ENCODE measurements at regions not wholly inside any gene's neighbourhood (a gene's known extent, or its start where the extent isn't known, plus 50 kb on each side); places are given as distances from the start of the nearest gene placed in this dataset.

GRCh38 chr18:38851526-38851925, 1285.9 kb upstream of the CELF4 start:
- Histone ChIP-seq H3K4me3 (replicated peaks in 1 of 3; ENCODE audit: insufficient read depth in 1 of 3, low read depth in 1 of 3, low read length in 3 of 3) (no peak overlapping the region), H2AFZ (ENCODE audit: low read depth, low read length) (no peak overlapping the region), H3K9me3 (replicated peaks; ENCODE audit: control insufficient read depth, insufficient read depth, low read length) (no peaks in the 10 kb centered on the region), H3K4me2 (ENCODE audit: insufficient read depth, low read length) (no peak overlapping the region), H3K27ac (ENCODE audit: insufficient read depth, low read depth, low read length) (no peak overlapping the region), H3K4me1 (ENCODE audit: control insufficient read depth, extremely low read depth, insufficient read depth, low read length) (no peaks in the 10 kb centered on the region), H3K79me2 (ENCODE audit: control insufficient read depth, insufficient read depth, low read length) (no peaks in the 10 kb centered on the region), H3K9ac (replicated peaks; ENCODE audit: extremely low read depth, insufficient read depth, low read length) (no peak overlapping the region), H3K36me3 (ENCODE audit: control insufficient read depth in 2 of 2, extremely low read depth in 1 of 2, insufficient read depth in 2 of 2, low read length in 2 of 2) (no peaks in the 10 kb centered on the region), H3K9me1 (replicated peaks; ENCODE audit: control insufficient read depth, extremely low read depth, insufficient read depth, low read length) (no peaks in the 10 kb centered on the region), H3K27me3 (ENCODE audit: control insufficient read depth in 2 of 2, insufficient read depth in 2 of 2, low read length in 2 of 2) (no peaks in the 10 kb centered on the region), H4K20me1 (replicated peaks; ENCODE audit: control insufficient read depth, extremely low read depth, insufficient read depth, low read length) (no peaks in the 10 kb centered on the region)
- TF ChIP-seq POLR2AphosphoS5 (IDR thresholded peaks at IDR 0.05; ENCODE audit: insufficient read depth, low read depth, low read length) = no peak
- no peak for TF ChIP-seq CTCF (IDR thresholded peaks at IDR 0.05; ENCODE audit: extremely low read depth in 1 of 2, insufficient read depth in 1 of 2, low read depth in 1 of 2, low read length in 2 of 2)
- no peak for TF ChIP-seq POLR2A (IDR thresholded peaks at IDR 0.05; ENCODE audit: low read depth, low read length)
- no peak for TF ChIP-seq JUN (IDR thresholded peaks at IDR 0.05; ENCODE audit: borderline replicate concordance, insufficient read depth, insufficient read length, low read depth)
- TF ChIP-seq MYC (IDR thresholded peaks at IDR 0.05; ENCODE audit: low read depth, low read length) = no peak
- no peak for TF ChIP-seq FOS (IDR thresholded peaks at IDR 0.05; ENCODE audit: borderline replicate concordance, insufficient read depth, low read length)
- no peak for TF ChIP-seq GATA2 (IDR thresholded peaks at IDR 0.05; ENCODE audit: insufficient read depth, insufficient read length, low read depth, low read length)
- no peak for TF ChIP-seq MAX (IDR thresholded peaks at IDR 0.05; ENCODE audit: insufficient read depth, insufficient read length)
- TF ChIP-seq EZH2 (IDR thresholded peaks at IDR 0.05; ENCODE audit: borderline replicate concordance, low read depth, low read length, severe bottlenecking) = no peak
- DNase-seq (ENCODE audit: low read depth, low spot score) = no peak
- CTCF ChIA-PET = no interaction called here
- POLR2A ChIA-PET = no interaction called here
- BruUV-seq (replicated peaks) = no TSS peak
- intact Hi-C loops (cut with micrococcal nuclease) = no loop called here
- dilution Hi-C loops (cut with MboI; ENCODE audit: extremely low pct_ligation_motif_present, low sequenced_read_pairs) = no loop called here
- FAIRE-seq = no peak

All from endothelial cell of umbilical vein (primary cell).